LNCAP (cell line): ENCODE measurements at regions not wholly inside any gene's neighbourhood (a gene's known extent, or its start where the extent isn't known, plus 50 kb on each side); places are given as distances from the start of the nearest gene placed in this dataset.

Experiments used
- CTCF ChIP-seq: fragments of 450-650 bp; IDR thresholded peaks from 2 replicates; pipeline ENCODE4 v1.5.1; 2017; ENCODE audit warnings: mild to moderate bottlenecking

- TF ChIP-seq CTCF: no peak
Measured at GRCh38 chrX:110519906-110520452, 161.3 kb downstream of the RTL9 start.

GRCh38 chrX:110531873-110532580, 173.4 kb downstream of the RTL9 start:
- TF ChIP-seq CTCF: no peak

- no peak for TF ChIP-seq CTCF
Measured at GRCh38 chrX:110532581-110532931, 173.9 kb downstream of the RTL9 start.

DNA sequence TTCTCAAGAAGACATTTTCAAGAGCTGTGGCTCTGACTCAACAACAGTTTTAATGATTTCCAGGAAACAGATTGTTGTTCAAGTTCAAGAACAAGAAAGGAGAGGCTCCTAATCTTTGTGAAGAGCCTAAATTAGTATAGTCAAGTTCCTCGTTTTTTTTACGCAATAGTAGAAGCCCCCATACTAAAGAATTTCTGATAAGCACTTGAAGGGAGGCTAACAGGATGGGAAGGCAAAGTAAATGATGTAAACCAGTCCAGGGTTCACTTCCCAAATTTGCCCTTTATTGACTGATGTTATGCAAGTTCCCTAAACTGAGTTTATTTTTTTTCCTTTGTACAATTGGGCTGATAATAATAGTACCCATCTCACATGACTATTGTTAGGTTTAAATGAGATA, 178.2 kb downstream of the RTL9 start:
- no peak for TF ChIP-seq CTCF

- no peak for TF ChIP-seq CTCF
Measured at GRCh38 chrX:110541266-110541665, 182.6 kb downstream of the RTL9 start.

DNA sequence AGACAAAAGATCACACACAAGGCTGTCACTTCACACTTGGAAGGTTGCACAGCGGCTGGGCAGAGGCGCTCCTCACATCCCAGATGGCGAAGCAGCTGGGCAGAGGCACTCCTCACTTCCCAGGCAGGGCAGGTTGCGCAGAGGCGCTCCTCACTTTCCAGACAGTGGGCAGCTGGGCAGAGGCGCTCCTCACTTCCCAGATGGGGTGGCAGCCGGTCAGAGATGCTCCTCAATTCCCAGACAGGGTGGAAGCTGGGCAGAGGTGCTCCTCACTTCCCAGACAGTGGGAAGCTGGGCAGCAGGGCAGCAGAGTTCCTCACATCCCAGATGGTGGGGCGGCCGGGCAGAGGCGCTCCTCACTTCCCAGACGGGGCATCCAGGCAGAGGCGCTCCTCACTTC, 199.2 kb downstream of the RTL9 start:
- TF ChIP-seq CTCF: no peak

DNA sequence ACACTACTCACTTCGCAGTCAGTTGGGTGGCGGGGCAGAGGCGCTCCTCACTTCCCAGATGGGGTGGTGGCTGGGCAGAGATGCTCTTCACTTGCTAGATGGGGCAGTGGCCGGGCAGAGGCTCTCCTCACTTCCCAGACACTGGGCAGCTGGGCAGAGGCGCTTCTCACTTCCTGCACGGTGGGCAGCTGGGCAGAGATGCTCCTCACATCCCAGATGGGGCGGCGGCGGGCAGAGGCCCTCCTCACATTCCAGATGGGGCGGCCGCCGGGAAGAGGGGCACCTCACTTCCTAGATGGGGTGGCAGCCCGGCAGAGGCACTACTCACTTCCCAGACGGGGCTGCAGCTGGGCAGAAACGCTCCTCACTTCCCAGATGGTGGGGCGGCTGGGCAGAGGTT, 199.8 kb downstream of the RTL9 start:
- no peak for TF ChIP-seq CTCF

GRCh38 chrX:110561034-110561433, 202.4 kb downstream of the RTL9 start:
- no peak for TF ChIP-seq CTCF
